ENCODE measurements at regions not wholly inside any gene's neighbourhood (a gene's known extent, or its start where the extent isn't known, plus 50 kb on each side); places are given as distances from the start of the nearest gene placed in this dataset.

DNA sequence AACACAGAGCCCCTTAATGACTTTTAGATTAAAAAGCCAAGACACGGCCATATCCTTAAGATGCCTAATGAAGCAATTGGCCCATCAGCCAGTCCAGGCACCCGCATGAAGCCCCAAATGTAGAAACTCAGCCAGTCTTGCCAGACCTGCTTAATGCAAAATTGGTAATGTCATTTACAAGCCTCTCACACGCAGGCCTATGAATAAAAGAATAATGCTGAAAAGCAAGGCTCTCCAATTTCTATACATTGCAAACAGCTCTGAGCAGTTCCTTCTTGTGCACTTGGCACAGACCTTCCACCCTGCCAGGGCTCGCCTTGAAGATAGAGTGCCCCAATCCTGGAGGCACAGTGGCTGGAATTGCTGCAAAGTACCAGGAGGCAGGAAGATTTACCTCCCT is 498.9 kb downstream of the NPHP4 start:
- CTCF ChIA-PET: no interaction called here
- TF ChIP-seq FOXA1 (IDR thresholded peaks at IDR 0.05): no peak
- no peak for TF ChIP-seq LEF1 (IDR thresholded peaks at IDR 0.05; ENCODE audit: borderline replicate concordance)
- no peak for TF ChIP-seq NFRKB (IDR thresholded peaks at IDR 0.05)
- TF ChIP-seq FOXK2 (IDR thresholded peaks at IDR 0.05): no peak
- TF ChIP-seq BHLHE40 (IDR thresholded peaks at IDR 0.05; ENCODE audit: borderline replicate concordance): no peak
- TF ChIP-seq SUZ12 (IDR thresholded peaks at IDR 0.05): no peak
- no peak for TF ChIP-seq CTBP1 (IDR thresholded peaks at IDR 0.05; ENCODE audit: borderline replicate concordance)
- TF ChIP-seq L3MBTL2 (conservative IDR thresholded peaks at IDR 0.05): no peak
- TF ChIP-seq, protein P1, sequence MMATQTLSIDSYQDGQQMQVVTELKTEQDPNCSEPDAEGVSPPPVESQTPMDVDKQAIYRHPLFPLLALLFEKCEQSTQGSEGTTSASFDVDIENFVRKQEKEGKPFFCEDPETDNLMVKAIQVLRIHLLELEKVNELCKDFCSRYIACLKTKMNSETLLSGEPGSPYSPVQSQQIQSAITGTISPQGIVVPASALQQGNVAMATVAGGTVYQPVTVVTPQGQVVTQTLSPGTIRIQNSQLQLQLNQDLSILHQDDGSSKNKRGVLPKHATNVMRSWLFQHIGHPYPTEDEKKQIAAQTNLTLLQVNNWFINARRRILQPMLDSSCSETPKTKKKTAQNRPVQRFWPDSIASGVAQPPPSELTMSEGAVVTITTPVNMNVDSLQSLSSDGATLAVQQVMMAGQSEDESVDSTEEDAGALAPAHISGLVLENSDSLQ (IDR thresholded peaks at IDR 0.05): no peak
- TF ChIP-seq TARDBP (IDR thresholded peaks at IDR 0.05): no peak
- no peak for TF ChIP-seq HDGF (IDR thresholded peaks at IDR 0.05; ENCODE audit: borderline replicate concordance)
- TF ChIP-seq ELF4 (IDR thresholded peaks at IDR 0.05): no peak
- TF ChIP-seq FOXM1 (IDR thresholded peaks at IDR 0.05; ENCODE audit: borderline replicate concordance): no peak
- TF ChIP-seq SP1 (IDR thresholded peaks at IDR 0.05): no peak
- no peak for TF ChIP-seq ARNT (IDR thresholded peaks at IDR 0.05)
- TF ChIP-seq ZNF384 (IDR thresholded peaks at IDR 0.05): no peak
- DNase-seq (ENCODE audit: extremely low spot score): no peak
- POLR2A ChIA-PET: no interaction called here

DNA sequence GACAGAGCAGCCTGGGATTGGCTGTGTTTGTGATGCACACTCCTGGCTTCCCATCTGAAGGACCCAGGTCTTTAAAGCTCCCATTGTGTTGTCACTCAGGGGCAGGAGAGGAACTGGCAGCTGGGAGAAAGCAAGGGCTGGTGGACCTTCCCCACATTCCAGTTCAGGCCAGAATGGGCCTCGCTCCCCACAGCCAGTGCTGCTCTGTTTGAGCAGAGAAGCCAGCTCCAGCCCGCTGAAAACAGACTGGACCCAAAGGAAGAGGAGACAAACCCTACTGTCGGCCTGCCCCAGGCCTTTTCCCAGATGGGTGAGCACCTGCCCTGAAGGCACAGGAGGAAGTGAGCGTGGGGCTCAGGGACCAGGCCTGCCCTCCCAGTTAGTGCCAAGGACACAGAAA is 499.4 kb downstream of the NPHP4 start:
- DNase-seq (ENCODE audit: extremely low spot score): no peak
- ChIA-PET CTCF (no interaction called here), POLR2A (no interaction called here)
- TF ChIP-seq LEF1 (IDR thresholded peaks at IDR 0.05; ENCODE audit: borderline replicate concordance) (no peak), NFRKB (IDR thresholded peaks at IDR 0.05) (no peak), BHLHE40 (IDR thresholded peaks at IDR 0.05; ENCODE audit: borderline replicate concordance) (no peak), FOXM1 (IDR thresholded peaks at IDR 0.05; ENCODE audit: borderline replicate concordance) (no peak), FOXA1 (IDR thresholded peaks at IDR 0.05) (no peak), ELF4 (IDR thresholded peaks at IDR 0.05) (no peak), SP1 (IDR thresholded peaks at IDR 0.05) (no peak), SUZ12 (IDR thresholded peaks at IDR 0.05) (no peak), L3MBTL2 (conservative IDR thresholded peaks at IDR 0.05) (no peak), HDGF (IDR thresholded peaks at IDR 0.05; ENCODE audit: borderline replicate concordance) (no peak), FOXK2 (IDR thresholded peaks at IDR 0.05) (no peak), TARDBP (IDR thresholded peaks at IDR 0.05) (no peak), ARNT (IDR thresholded peaks at IDR 0.05) (no peak), CTBP1 (IDR thresholded peaks at IDR 0.05; ENCODE audit: borderline replicate concordance) (no peak)

DNA sequence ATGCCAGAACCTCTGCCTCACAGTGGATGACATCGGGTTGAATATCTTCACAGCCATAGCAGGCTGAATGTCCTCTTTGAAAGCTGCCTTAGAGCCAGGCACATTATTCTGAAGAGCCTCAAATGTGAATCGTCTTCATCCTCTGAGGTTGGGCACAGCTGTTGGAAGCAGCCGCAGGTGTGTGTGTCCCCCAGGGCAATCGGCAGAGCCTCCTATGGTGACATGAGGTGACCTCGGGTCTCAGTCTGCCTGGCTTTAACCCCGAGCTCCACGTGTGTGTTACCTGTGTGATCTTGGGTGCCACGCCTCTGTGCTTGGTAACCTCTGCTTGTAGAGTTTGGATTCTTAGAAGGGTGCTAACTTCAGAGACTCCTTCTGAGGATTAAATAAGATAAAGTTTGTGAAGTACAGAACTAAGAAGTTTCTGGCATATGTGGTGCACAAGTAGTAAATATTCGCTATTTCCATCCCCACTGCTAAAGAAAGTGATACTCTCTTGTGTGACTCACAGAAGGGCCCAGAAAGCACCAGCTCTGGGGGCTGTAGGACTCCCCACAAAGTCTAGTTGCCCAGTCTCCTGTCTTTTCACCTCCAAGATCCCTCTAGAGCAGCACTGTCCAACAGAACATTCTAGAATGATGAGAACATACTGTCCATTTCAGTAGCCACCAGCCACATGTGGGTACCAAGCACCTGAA is 500.9 kb downstream of the NPHP4 start:
- POLR2A ChIA-PET: no interaction called here
- CTCF ChIA-PET: interaction anchor here (0.6 kb wide), 1 partner anchor 9 kb away, joined by 3 read pairs; no protein-coding TSS in a partner anchor
- TF ChIP-seq CTBP1 (IDR thresholded peaks at IDR 0.05; ENCODE audit: borderline replicate concordance) (no peak), ELF4 (IDR thresholded peaks at IDR 0.05) (no peak), FOXA1 (IDR thresholded peaks at IDR 0.05) (no peak), L3MBTL2 (conservative IDR thresholded peaks at IDR 0.05) (no peak), TARDBP (IDR thresholded peaks at IDR 0.05) (no peak), BHLHE40 (IDR thresholded peaks at IDR 0.05; ENCODE audit: borderline replicate concordance) (no peak), FOXK2 (IDR thresholded peaks at IDR 0.05) (no peak), ARNT (IDR thresholded peaks at IDR 0.05) (no peak), SP1 (IDR thresholded peaks at IDR 0.05) (no peak), FOXM1 (IDR thresholded peaks at IDR 0.05; ENCODE audit: borderline replicate concordance) (no peak), ZNF384 (IDR thresholded peaks at IDR 0.05) (no peak), HDGF (IDR thresholded peaks at IDR 0.05; ENCODE audit: borderline replicate concordance) (no peak), NFRKB (IDR thresholded peaks at IDR 0.05) (no peak)
- TF ChIP-seq, protein P1 (IDR thresholded peaks at IDR 0.05): no peak
- no peak for DNase-seq (ENCODE audit: extremely low spot score)

DNA sequence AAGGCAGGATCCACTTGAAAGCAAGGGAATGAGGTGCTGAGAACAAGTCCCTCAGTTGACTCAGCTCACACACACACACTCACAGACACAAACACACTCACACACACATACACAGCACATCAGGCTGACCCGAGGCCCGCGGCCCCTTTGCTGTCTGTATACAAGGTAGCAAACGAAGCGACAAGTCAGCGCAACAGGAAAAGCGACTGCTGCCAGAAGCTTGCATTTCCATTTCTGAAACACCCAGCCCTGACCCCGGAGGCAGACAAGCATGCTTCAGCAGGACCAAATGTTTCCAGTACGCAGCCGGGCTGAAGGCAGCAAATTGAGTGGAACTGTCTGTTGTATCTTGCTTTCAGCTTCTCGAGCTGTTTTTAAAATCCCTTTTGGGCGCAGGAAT is 501.6 kb downstream of the NPHP4 start:
- DNase-seq (ENCODE audit: extremely low spot score): no peak
- no peak for TF ChIP-seq CTBP1 (IDR thresholded peaks at IDR 0.05; ENCODE audit: borderline replicate concordance)
- TF ChIP-seq FOXM1 (IDR thresholded peaks at IDR 0.05; ENCODE audit: borderline replicate concordance): no peak
- no peak for TF ChIP-seq L3MBTL2 (conservative IDR thresholded peaks at IDR 0.05)
- TF ChIP-seq, protein P1 (IDR thresholded peaks at IDR 0.05): no peak
- TF ChIP-seq LEF1 (IDR thresholded peaks at IDR 0.05; ENCODE audit: borderline replicate concordance): no peak
- no peak for TF ChIP-seq ARNT (IDR thresholded peaks at IDR 0.05)
- no peak for TF ChIP-seq NFRKB (IDR thresholded peaks at IDR 0.05)
- TF ChIP-seq TARDBP (IDR thresholded peaks at IDR 0.05): no peak
- TF ChIP-seq SP1 (IDR thresholded peaks at IDR 0.05): no peak
- TF ChIP-seq ZNF384 (IDR thresholded peaks at IDR 0.05): no peak
- TF ChIP-seq FOXA1 (IDR thresholded peaks at IDR 0.05): no peak
- no peak for TF ChIP-seq FOXK2 (IDR thresholded peaks at IDR 0.05)
- no peak for TF ChIP-seq HDGF (IDR thresholded peaks at IDR 0.05; ENCODE audit: borderline replicate concordance)
- no peak for TF ChIP-seq BHLHE40 (IDR thresholded peaks at IDR 0.05; ENCODE audit: borderline replicate concordance)
- no peak for TF ChIP-seq ELF4 (IDR thresholded peaks at IDR 0.05)
- no peak for TF ChIP-seq SUZ12 (IDR thresholded peaks at IDR 0.05)
- CTCF ChIA-PET: no interaction called here

DNA sequence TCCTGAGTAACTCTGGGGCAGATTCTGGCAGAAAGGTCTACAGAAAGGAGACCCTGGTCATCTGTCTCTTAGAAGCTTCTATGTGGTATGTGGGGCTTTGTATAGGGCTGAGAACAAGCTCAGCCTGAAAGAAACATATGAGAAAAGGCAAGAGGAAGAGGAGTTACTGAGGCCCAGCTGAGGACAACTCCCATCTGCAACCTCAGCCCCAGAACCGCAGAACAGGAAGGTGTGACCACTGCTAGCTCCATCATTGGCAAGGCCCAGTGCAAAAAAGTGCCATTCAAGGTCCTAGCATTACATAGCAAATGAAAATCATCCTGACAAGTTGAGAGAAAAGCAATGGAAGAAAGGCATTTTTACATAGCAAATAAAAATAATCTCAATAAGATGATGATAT is 503.8 kb downstream of the NPHP4 start:
- TF ChIP-seq ZNF384 (IDR thresholded peaks at IDR 0.05): no peak
- no peak for DNase-seq (ENCODE audit: extremely low spot score)
- POLR2A ChIA-PET: no interaction called here
- CTCF ChIA-PET: no interaction called here

More for the DNA sequence above, 501.6 kb downstream of the NPHP4 start:
- POLR2A ChIA-PET: no interaction called here

All from HEK293T (cell line).